ENCODE measurements at regions not wholly inside any gene's neighbourhood (a gene's known extent, or its start where the extent isn't known, plus 50 kb on each side); places are given as distances from the start of the nearest gene placed in this dataset.

DNA sequence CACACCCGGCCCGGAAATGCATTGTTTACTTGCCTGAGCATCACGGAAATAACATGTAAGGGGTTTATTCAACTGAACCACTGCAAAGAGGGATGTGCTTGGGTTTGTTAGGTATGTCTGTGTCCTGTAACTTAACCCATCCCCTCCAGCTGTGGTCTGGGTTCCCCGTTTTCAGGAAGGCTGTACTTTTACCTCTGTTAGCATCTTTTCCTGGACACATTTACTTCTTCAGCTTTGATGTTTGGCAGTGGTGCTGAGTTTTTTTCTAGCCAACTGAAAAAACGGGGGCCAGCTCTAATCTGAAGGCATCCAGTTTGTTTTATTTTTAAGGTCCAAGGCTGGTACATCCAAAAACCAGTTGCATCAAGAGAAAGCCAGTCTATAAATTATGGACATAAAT is 561.8 kb downstream of the BNC2 start:
- Histone ChIP-seq H3K9me3 (ENCODE audit: control insufficient read depth in 1 of 2, insufficient read depth in 1 of 2, low read length in 2 of 2) (peaks cover 0 to 20% of the 10 kb centered on the region in 2 experiments), H3K36me3 (ENCODE audit: insufficient read depth, low read length) (no peaks in the 10 kb centered on the region), H3K27me3 (ENCODE audit: control insufficient read depth in 1 of 2, insufficient read depth in 2 of 2, low read length in 2 of 2) (peaks cover 0 to 2% of the 10 kb centered on the region in 2 experiments), H3K27ac (ENCODE audit: low read depth in 1 of 2, low read length in 2 of 2) (no peak overlapping the region), H3K4me1 (ENCODE audit: insufficient read depth, low read length) (no peaks in the 10 kb centered on the region), H3K4me3 (ENCODE audit: low read length) (no peak overlapping the region)
- intact Hi-C loops (cut with DNase I, micrococcal nuclease), result no loop called here
- ChIA-PET CTCF (no interaction called here), POLR2A (no interaction called here)
- Mint-ChIP-seq H3K27me3 (no peaks in the 10 kb centered on the region), H3K4me3 (no peak overlapping the region), H3K36me3 (ENCODE audit: low read depth) (no peaks in the 10 kb centered on the region), H3K27ac (no peak overlapping the region), H3K4me1 (ENCODE audit: low read depth) (no peaks in the 10 kb centered on the region), H3K9me3 (no peaks in the 10 kb centered on the region)
- TF ChIP-seq, protein P1, sequence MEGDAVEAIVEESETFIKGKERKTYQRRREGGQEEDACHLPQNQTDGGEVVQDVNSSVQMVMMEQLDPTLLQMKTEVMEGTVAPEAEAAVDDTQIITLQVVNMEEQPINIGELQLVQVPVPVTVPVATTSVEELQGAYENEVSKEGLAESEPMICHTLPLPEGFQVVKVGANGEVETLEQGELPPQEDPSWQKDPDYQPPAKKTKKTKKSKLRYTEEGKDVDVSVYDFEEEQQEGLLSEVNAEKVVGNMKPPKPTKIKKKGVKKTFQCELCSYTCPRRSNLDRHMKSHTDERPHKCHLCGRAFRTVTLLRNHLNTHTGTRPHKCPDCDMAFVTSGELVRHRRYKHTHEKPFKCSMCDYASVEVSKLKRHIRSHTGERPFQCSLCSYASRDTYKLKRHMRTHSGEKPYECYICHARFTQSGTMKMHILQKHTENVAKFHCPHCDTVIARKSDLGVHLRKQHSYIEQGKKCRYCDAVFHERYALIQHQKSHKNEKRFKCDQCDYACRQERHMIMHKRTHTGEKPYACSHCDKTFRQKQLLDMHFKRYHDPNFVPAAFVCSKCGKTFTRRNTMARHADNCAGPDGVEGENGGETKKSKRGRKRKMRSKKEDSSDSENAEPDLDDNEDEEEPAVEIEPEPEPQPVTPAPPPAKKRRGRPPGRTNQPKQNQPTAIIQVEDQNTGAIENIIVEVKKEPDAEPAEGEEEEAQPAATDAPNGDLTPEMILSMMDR (IDR thresholded peaks at IDR 0.05), result no peak
- ATAC-seq (ENCODE audit: poor library complexity) (no peak), DNase-seq (no peak)

DNA sequence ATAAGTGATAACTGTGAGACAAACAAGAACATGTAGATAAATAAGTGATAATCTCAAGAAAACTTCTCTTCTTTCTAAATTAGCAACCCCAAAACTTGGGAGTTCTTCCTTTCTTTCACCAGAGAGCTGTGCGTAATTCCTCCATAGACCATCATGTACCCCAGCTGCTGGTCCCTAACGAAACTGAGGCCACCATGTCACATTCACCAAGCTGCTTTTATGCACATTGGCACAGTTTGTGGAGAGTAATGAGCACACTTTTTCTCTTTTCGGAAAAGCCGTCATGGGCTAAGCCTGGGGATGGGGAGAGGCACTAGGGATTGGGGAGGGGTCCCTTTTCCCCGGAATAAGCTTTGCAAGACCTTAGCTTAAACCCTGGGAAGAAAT is 561.4 kb downstream of the BNC2 start:
- H3K9me3 ChIP-seq (ENCODE audit: control insufficient read depth in 1 of 2, insufficient read depth in 1 of 2, low read length in 2 of 2), result peaks cover 0 to 20% of the 10 kb centered on the region in 2 experiments
- Mint-ChIP-seq H3K27ac (no peak overlapping the region), H3K4me1 (ENCODE audit: low read depth) (no peaks in the 10 kb centered on the region), H3K36me3 (ENCODE audit: low read depth) (no peaks in the 10 kb centered on the region), H3K27me3 (no peaks in the 10 kb centered on the region), H3K9me3 (no peaks in the 10 kb centered on the region), H3K4me3 (no peak overlapping the region)
- TF ChIP-seq, protein P1 (IDR thresholded peaks at IDR 0.05), result no peak
- no peaks in the 10 kb centered on the region for H3K36me3 ChIP-seq (ENCODE audit: insufficient read depth, low read length)
- no peak for ATAC-seq (ENCODE audit: poor library complexity)
- no peak overlapping the region for H3K27ac ChIP-seq (ENCODE audit: low read depth in 1 of 2, low read length in 2 of 2)
- no peaks in the 10 kb centered on the region for H3K4me1 ChIP-seq (ENCODE audit: insufficient read depth, low read length)
- H3K4me3 ChIP-seq (ENCODE audit: low read length), result no peak overlapping the region
- ChIA-PET POLR2A (no interaction called here), CTCF (no interaction called here)
- H3K27me3 ChIP-seq (ENCODE audit: control insufficient read depth in 1 of 2, insufficient read depth in 2 of 2, low read length in 2 of 2), result peaks cover 0 to 2% of the 10 kb centered on the region in 2 experiments
- no peak for DNase-seq
- intact Hi-C loops (cut with DNase I, micrococcal nuclease), result no loop called here

- H3K27me3 ChIP-seq (ENCODE audit: control insufficient read depth in 1 of 2, insufficient read depth in 2 of 2, low read length in 2 of 2), result peaks cover 0 to 2% of the 10 kb centered on the region in 2 experiments
- ATAC-seq (ENCODE audit: poor library complexity), result no peak
- Mint-ChIP-seq H3K36me3 (ENCODE audit: low read depth) (no peaks in the 10 kb centered on the region), H3K4me3 (no peak overlapping the region), H3K27ac (no peak overlapping the region), H3K9me3 (no peaks in the 10 kb centered on the region), H3K4me1 (ENCODE audit: low read depth) (no peaks in the 10 kb centered on the region), H3K27me3 (no peaks in the 10 kb centered on the region)
- DNase-seq, result no peak
- peaks cover 0 to 22% of the 10 kb centered on the region in 2 experiments for H3K9me3 ChIP-seq (ENCODE audit: control insufficient read depth in 1 of 2, insufficient read depth in 1 of 2, low read length in 2 of 2)
- H3K4me3 ChIP-seq (ENCODE audit: low read length), result no peak overlapping the region
- H3K4me1 ChIP-seq (ENCODE audit: insufficient read depth, low read length), result no peaks in the 10 kb centered on the region
- TF ChIP-seq, protein P1 (IDR thresholded peaks at IDR 0.05), result no peak
- CTCF ChIA-PET, result no interaction called here
- POLR2A ChIA-PET, result no interaction called here
- H3K36me3 ChIP-seq (ENCODE audit: insufficient read depth, low read length), result no peaks in the 10 kb centered on the region
- intact Hi-C loops (cut with DNase I, micrococcal nuclease), result no loop called here
- no peak overlapping the region for H3K27ac ChIP-seq (ENCODE audit: low read depth in 1 of 2, low read length in 2 of 2)
Measured at GRCh38 chr9:16309469-16310271, 560.8 kb downstream of the BNC2 start.

Data from CD4-positive, alpha-beta T cell (primary cell).